Hepatocyte (in vitro differentiated cells): ENCODE measurements at regions not wholly inside any gene's neighbourhood (a gene's known extent, or its start where the extent isn't known, plus 50 kb on each side); places are given as distances from the start of the nearest gene placed in this dataset.

Source experiments
- DNase-seq: peaks from one replicate; pipeline ENCODE4 v3.0.0-alpha.2; 2016; ENCODE audit warnings: low spot score
- H2AFZ ChIP-seq: fragments of 200-600 bp; sonication (generic); 2 replicates; pipeline ENCODE4 v1.6.0; 2016; ENCODE audit warnings: antibody characterized with exemption, mild to moderate bottlenecking
- H3K27ac ChIP-seq: fragments of 200-600 bp; sonication (generic); 2 replicates; pipeline ENCODE4 v1.5.1; 2016; ENCODE audit warnings: mild to moderate bottlenecking
- H3K27me3 ChIP-seq: fragments of 200-600 bp; sonication (generic); 2 replicates; pipeline ENCODE4 v1.6.1; 2016
- H3K36me3 ChIP-seq: fragments of 200-600 bp; sonication (generic); replicated peaks from 2 replicates; pipeline ENCODE4 v1.5.1; 2016; ENCODE audit warnings: low read depth; ENCODE audit not compliant: insufficient read depth
- H3K4me1 ChIP-seq: fragments of 200-600 bp; sonication (generic); 2 replicates; pipeline ENCODE4 v1.5.1; 2016; ENCODE audit warnings: mild to moderate bottlenecking, moderate library complexity; ENCODE audit not compliant: insufficient read depth
- H3K4me2 ChIP-seq: fragments of 200-600 bp; sonication (generic); 2 replicates; pipeline ENCODE4 v1.6.0; 2016
- H3K4me3 ChIP-seq: fragments of 200-600 bp; sonication (generic); 2 replicates; pipeline ENCODE4 v1.5.1; 2016; ENCODE audit warnings: mild to moderate bottlenecking
- H3K79me2 ChIP-seq: fragments of 200-600 bp; sonication (generic); 2 replicates; pipeline ENCODE4 v1.6.0; 2017; ENCODE audit warnings: mild to moderate bottlenecking
- H3K9me2 ChIP-seq: fragments of 200-600 bp; sonication (generic); replicated peaks from 2 replicates; pipeline ENCODE4 v1.6.0; 2017; ENCODE audit warnings: mild to moderate bottlenecking; ENCODE audit not compliant: insufficient read depth
- H3K9me3 ChIP-seq: fragments of 200-600 bp; sonication (generic); 2 replicates; pipeline ENCODE4 v1.5.1; 2016; ENCODE audit warnings: low read depth, mild to moderate bottlenecking
- H4K20me1 ChIP-seq: fragments of 200-600 bp; sonication (generic); 2 replicates; pipeline ENCODE4 v1.6.0; 2016; ENCODE audit warnings: mild to moderate bottlenecking; ENCODE audit not compliant: insufficient read depth, poor library complexity, severe bottlenecking
- CTCF ChIP-seq: fragments of 200-600 bp; sonication (generic); IDR thresholded peaks from 2 replicates; pipeline ENCODE4 v1.5.1; 2016; ENCODE audit warnings: antibody characterized with exemption, mild to moderate bottlenecking; ENCODE audit not compliant: poor library complexity
- EZH2 ChIP-seq: fragments of 200-600 bp; sonication (generic); IDR thresholded peaks from 2 replicates; pipeline ENCODE4 v1.6.1; 2016; ENCODE audit warnings: antibody characterized with exemption, mild to moderate bottlenecking, borderline replicate concordance
- EZH2phosphoT487 ChIP-seq: fragments of 200-600 bp; sonication (generic); IDR thresholded peaks from one replicate; pipeline ENCODE4 v1.6.1; 2018; ENCODE audit warnings: antibody characterized with exemption, mild to moderate bottlenecking, low read depth, moderate library complexity; ENCODE audit not compliant: unreplicated experiment, severe bottlenecking
- WGBS: methylation state at CpG from one replicate; pipeline ENCODE4 v1.1.6; 2016; ENCODE audit warnings: low lambda C conversion rate; ENCODE audit errors: missing lambda C conversion rate; 5-methylcytosine and 5-hydroxymethylcytosine counted together

DNA sequence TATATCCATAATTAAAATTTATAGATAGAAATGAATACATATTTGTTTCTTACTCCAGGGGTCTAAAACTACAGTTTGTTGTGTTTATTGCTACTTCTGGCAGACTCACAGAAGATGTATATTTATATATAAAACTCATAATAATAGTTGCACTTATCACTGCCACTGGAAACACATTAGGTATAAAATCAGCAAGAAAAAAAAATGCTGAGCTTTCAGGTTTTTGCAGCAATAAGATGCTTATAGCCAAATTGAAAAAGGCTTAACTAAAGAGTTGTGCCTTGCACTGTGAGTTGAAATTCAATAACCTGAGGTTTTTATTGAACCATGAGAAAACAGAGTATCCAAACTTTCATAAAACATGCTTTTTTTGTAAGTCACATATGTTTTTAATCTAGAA lies 623.9 kb upstream of the CRIM1 start:
- H3K9me3 ChIP-seq, result no peaks in the 10 kb centered on the region
- H3K4me3 ChIP-seq, result no peak overlapping the region
- no peaks in the 10 kb centered on the region for H3K27me3 ChIP-seq
- DNase-seq, result no peak
- H3K36me3 ChIP-seq, result no peaks in the 10 kb centered on the region
- H3K79me2 ChIP-seq, result no peaks in the 10 kb centered on the region
- H2AFZ ChIP-seq, result no peak overlapping the region
- TF ChIP-seq CTCF (no peak), EZH2 (no peak), EZH2phosphoT487 (no peak)
- H3K4me2 ChIP-seq, result no peak overlapping the region
- no peaks in the 10 kb centered on the region for H3K9me2 ChIP-seq
- H3K27ac ChIP-seq, result no peak overlapping the region
- H4K20me1 ChIP-seq, result no peaks in the 10 kb centered on the region
- no peaks in the 10 kb centered on the region for H3K4me1 ChIP-seq

GRCh38 chr2:35714883-35715282 lies 640.7 kb upstream of the CRIM1 start:
- Histone ChIP-seq H3K36me3 (no peaks in the 10 kb centered on the region), H3K4me3 (no peak overlapping the region), H3K4me2 (no peak overlapping the region), H3K79me2 (no peaks in the 10 kb centered on the region), H3K27me3 (no peaks in the 10 kb centered on the region), H3K27ac (no peak overlapping the region), H4K20me1 (no peaks in the 10 kb centered on the region), H2AFZ (no peak overlapping the region), H3K4me1 (no peaks in the 10 kb centered on the region), H3K9me2 (no peaks in the 10 kb centered on the region), H3K9me3 (no peaks in the 10 kb centered on the region)
- TF ChIP-seq CTCF, result no peak
- TF ChIP-seq EZH2phosphoT487, result no peak
- TF ChIP-seq EZH2, result no peak
- no peak for DNase-seq
- WGBS, result 96% methylated on average over 3 of the region's 3 CpGs

DNA sequence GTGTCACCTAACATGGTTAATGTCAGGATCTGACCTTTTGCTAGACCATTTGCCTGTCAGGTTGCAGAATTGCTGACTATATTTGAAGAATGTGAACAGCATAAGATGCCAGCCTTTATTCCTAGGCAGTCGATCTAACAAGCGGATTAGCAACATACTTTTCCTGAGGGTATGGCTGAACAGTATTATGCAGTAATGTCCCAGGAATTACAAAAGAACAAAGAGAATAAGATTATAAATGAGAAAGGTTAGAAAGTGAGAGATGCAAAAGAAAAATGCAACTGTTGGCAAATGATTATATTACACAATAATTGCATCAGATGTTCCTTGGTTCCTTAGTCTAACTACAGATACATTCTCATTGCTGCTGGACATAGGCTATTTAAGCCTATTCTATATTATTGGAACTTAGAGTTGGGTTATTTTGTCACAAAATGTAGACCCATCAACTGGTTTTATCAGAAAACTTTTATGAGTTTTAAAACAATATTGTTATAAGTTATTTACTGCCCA lies 647.1 kb upstream of the CRIM1 start:
- Histone ChIP-seq H3K27me3 (no peaks in the 10 kb centered on the region), H3K9me2 (no peaks in the 10 kb centered on the region), H3K79me2 (no peaks in the 10 kb centered on the region), H2AFZ (no peak overlapping the region), H3K4me2 (no peak overlapping the region), H3K9me3 (no peaks in the 10 kb centered on the region), H3K4me3 (no peak overlapping the region), H3K27ac (no peak overlapping the region), H4K20me1 (no peaks in the 10 kb centered on the region), H3K36me3 (no peaks in the 10 kb centered on the region), H3K4me1 (no peaks in the 10 kb centered on the region)
- WGBS, result 92% methylated on average over 2 of the region's 2 CpGs
- TF ChIP-seq EZH2phosphoT487 (no peak), CTCF (no peak), EZH2 (no peak)
- no peak for DNase-seq

DNA sequence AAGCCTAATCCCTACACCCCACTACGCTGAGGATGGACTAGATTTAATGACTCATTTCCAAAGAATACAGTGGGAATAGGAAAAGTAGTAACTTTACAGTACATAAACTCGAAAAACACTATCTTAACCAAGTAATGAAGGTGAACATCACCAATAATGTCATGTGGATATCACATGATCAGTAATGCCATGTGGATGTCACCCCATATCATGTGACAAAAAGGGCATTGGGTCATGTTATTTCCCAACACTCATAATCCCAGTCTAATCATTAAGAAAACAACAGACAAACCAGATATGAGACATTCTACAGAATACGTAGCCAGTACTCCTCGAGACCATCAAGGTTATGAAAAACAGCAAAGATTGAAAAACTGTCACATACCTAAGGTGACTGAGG lies 667.3 kb upstream of the CRIM1 start:
- Histone ChIP-seq H3K4me2 (no peak overlapping the region), H3K9me2 (no peaks in the 10 kb centered on the region), H3K27me3 (no peaks in the 10 kb centered on the region), H4K20me1 (no peaks in the 10 kb centered on the region), H3K4me3 (no peak overlapping the region), H2AFZ (no peak overlapping the region), H3K79me2 (no peaks in the 10 kb centered on the region), H3K36me3 (no peaks in the 10 kb centered on the region), H3K4me1 (no peaks in the 10 kb centered on the region), H3K9me3 (no peaks in the 10 kb centered on the region), H3K27ac (no peak overlapping the region)
- DNase-seq, result no peak
- WGBS, result 78% methylated on average over 4 of the region's 4 CpGs
- TF ChIP-seq EZH2phosphoT487 (no peak), EZH2 (no peak), CTCF (no peak)
